ENCODE measurements at regions not wholly inside any gene's neighbourhood (a gene's known extent, or its start where the extent isn't known, plus 50 kb on each side); places are given as distances from the start of the nearest gene placed in this dataset.
A peak's percentile ranks its signal among the peaks of the same experiment; 100 is the strongest.

GRCh38 chr2:155842103-155842502, 490.4 kb downstream of the NR4A2 start:
- no peak for FAIRE-seq
- H3K4me3 ChIP-seq (ENCODE audit: extremely low read depth in 1 of 4, insufficient read depth in 2 of 4, low read depth in 3 of 4, low read length in 4 of 4), result peak overlapping the region in 1 of 4 experiments; percentile 21; a peak in 1 of 8 replicates
- TF ChIP-seq KDM4A (IDR thresholded peaks at IDR 0.05; ENCODE audit: low read depth, low read length, severe bottlenecking) (no peak), EGR1 (IDR thresholded peaks at IDR 0.05; ENCODE audit: borderline replicate concordance, low read depth, low read length) (no peak), RXRA (IDR thresholded peaks at IDR 0.05; ENCODE audit: insufficient read depth, low read depth, low read length) (no peak), RAD21 (IDR thresholded peaks at IDR 0.05 in 1 of 2, conservative IDR thresholded peaks at IDR 0.05 in 1 of 2; ENCODE audit: low read depth in 2 of 2, low read length in 2 of 2) (no peak), CHD1 (IDR thresholded peaks at IDR 0.05; ENCODE audit: low read depth, low read length) (no peak), SAP30 (IDR thresholded peaks at IDR 0.05; ENCODE audit: insufficient read depth, insufficient replicate concordance, low read length) (no peak), RFX5 (IDR thresholded peaks at IDR 0.05; ENCODE audit: borderline replicate concordance, low read depth, low read length) (no peak), BRCA1 (IDR thresholded peaks at IDR 0.05; ENCODE audit: low read depth, low read length) (no peak)
- TF ChIP-seq, protein P1, sequence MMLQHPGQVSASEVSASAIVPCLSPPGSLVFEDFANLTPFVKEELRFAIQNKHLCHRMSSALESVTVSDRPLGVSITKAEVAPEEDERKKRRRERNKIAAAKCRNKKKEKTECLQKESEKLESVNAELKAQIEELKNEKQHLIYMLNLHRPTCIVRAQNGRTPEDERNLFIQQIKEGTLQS (IDR thresholded peaks at IDR 0.05; ENCODE audit: insufficient read depth, low read depth, low read length), result no peak
- H3K4ac ChIP-seq (replicated peaks; ENCODE audit: insufficient read length, low read depth, low read length), result no peak overlapping the region
- H3K14ac ChIP-seq (ENCODE audit: insufficient read length), result no peak overlapping the region
- no peaks in the 10 kb centered on the region for H3K36me3 ChIP-seq (ENCODE audit: control insufficient read depth in 2 of 4, insufficient read depth in 4 of 4, low read length in 3 of 4)
- no peak overlapping the region for H2BK15ac ChIP-seq (ENCODE audit: low read length)
- no peak overlapping the region for H2BK5ac ChIP-seq (ENCODE audit: low read depth, low read length)
- no peaks in the 10 kb centered on the region for H3K27me3 ChIP-seq (replicated peaks in 1 of 4; ENCODE audit: control insufficient read depth in 3 of 4, extremely low read depth in 1 of 4, insufficient read depth in 3 of 4, low read length in 3 of 4)
- POLR2A ChIA-PET (ENCODE audit: partially characterized antibody), result interaction anchor here (0.6 to 0.7 kb wide), 2 partner anchors 214 to 1043 kb away, joined by 3 read pairs; no protein-coding TSS in a partner anchor
- H3K79me2 ChIP-seq (ENCODE audit: control insufficient read depth in 1 of 2, insufficient read depth in 2 of 2, low read length in 2 of 2), result no peaks in the 10 kb centered on the region
- peaks cover 0 to 8% (median 2%) of the 10 kb centered on the region in 4 experiments; a peak in 3 of 7 replicates for H3K4me1 ChIP-seq (replicated peaks in 1 of 4; ENCODE audit: control insufficient read depth in 3 of 4, insufficient read depth in 4 of 4, low read length in 3 of 4)
- H3K56ac ChIP-seq (replicated peaks; ENCODE audit: insufficient read length, low read depth, low read length), result no peak overlapping the region
- no peaks in the 10 kb centered on the region for H3K79me1 ChIP-seq (ENCODE audit: low read depth, low read length)
- no peaks in the 10 kb centered on the region for H3K23me2 ChIP-seq (ENCODE audit: low read depth, low read length)
- H2BK20ac ChIP-seq (ENCODE audit: low read length), result peak overlapping the region; percentile 73; the same call in 1 of the 2 replicates
- no peaks in the 10 kb centered on the region for H4K20me1 ChIP-seq (replicated peaks in 1 of 2; ENCODE audit: control insufficient read depth in 1 of 2, insufficient read depth in 2 of 2, low read length in 2 of 2)
- H2BK120ac ChIP-seq (replicated peaks; ENCODE audit: low read depth, low read length), result no peak overlapping the region
- peak overlapping the region; percentile 10 to 35; a peak in 2 of 4 replicates for H3K4me2 ChIP-seq (ENCODE audit: insufficient read depth in 1 of 2, low read depth in 2 of 2, low read length in 2 of 2)
- no peak overlapping the region for H3K27ac ChIP-seq (ENCODE audit: low read depth, low read length)
- H2AK5ac ChIP-seq (ENCODE audit: low read depth, low read length), result no peak overlapping the region
- no peak overlapping the region for H4K5ac ChIP-seq (ENCODE audit: insufficient read length, low read depth, low read length)
- no peak overlapping the region; the same call in 1 of the 2 replicates for H2AFZ ChIP-seq (ENCODE audit: low read length)
- WGBS, 2 experiments (ENCODE audit: extremely low coverage in 1 of 2, insufficient coverage in 1 of 2, insufficient read length in 1 of 2, insufficient replicate concordance in 2 of 2, low coverage in 1 of 2, low lambda C conversion rate in 2 of 2, missing lambda C conversion rate in 1 of 2), result 55% methylated on average over 6 of the region's 6 CpGs; no CpG with 5 or more reads in 1 of the 2 experiments
- H4K8ac ChIP-seq (ENCODE audit: extremely low read depth, insufficient read depth, low read length), result no peak overlapping the region
- DNase-seq (ENCODE audit: low read depth in 1 of 2, low spot score in 2 of 2), result no peak
- CTCF ChIA-PET (ENCODE audit: partially characterized antibody), result interaction anchor here (0.6 to 2.3 kb wide), 4 partner anchors 22 to 101 kb away, joined by 3 to 7 read pairs (median 4); no protein-coding TSS in a partner anchor
- peak overlapping the region; percentile 61; the same call in 1 of the 2 replicates for H2BK12ac ChIP-seq (ENCODE audit: low read depth, low read length)
- no peak overlapping the region for H3K18ac ChIP-seq (ENCODE audit: extremely low read depth, low read length)
- no peak overlapping the region for H3K23ac ChIP-seq (ENCODE audit: insufficient read length)
- no peaks in the 10 kb centered on the region for H3K9me3 ChIP-seq (ENCODE audit: insufficient read depth in 2 of 2, low read depth in 1 of 2, low read length in 1 of 2)
- no peak overlapping the region for H3K9ac ChIP-seq (replicated peaks in 1 of 4; ENCODE audit: extremely low read depth in 1 of 4, low read depth in 3 of 4, low read length in 3 of 4)
- H4K91ac ChIP-seq (replicated peaks; ENCODE audit: insufficient read length, low read length), result peak overlapping the region; percentile 51

All from H1 (cell line).